ENCODE measurements at regions not wholly inside any gene's neighbourhood (a gene's known extent, or its start where the extent isn't known, plus 50 kb on each side); places are given as distances from the start of the nearest gene placed in this dataset.

- no peak for DNase-seq (ENCODE audit: low read depth in 2 of 2, low spot score in 1 of 2)
Measured at GRCh38 chr12:67582238-67582834, 66.2 kb upstream of the DYRK2 start.

- DNase-seq (ENCODE audit: low read depth in 2 of 2, low spot score in 1 of 2), result no peak
Measured at GRCh38 chr12:67582844-67583243, 65.7 kb upstream of the DYRK2 start.

GRCh38 chr12:67586951-67587350 lies 61.6 kb upstream of the DYRK2 start:
- DNase-seq (ENCODE audit: low read depth in 2 of 2, low spot score in 1 of 2), result no peak

GRCh38 chr12:67589078-67589477 lies 59.5 kb upstream of the DYRK2 start:
- no peak for DNase-seq (ENCODE audit: low read depth in 2 of 2, low spot score in 1 of 2)

DNA sequence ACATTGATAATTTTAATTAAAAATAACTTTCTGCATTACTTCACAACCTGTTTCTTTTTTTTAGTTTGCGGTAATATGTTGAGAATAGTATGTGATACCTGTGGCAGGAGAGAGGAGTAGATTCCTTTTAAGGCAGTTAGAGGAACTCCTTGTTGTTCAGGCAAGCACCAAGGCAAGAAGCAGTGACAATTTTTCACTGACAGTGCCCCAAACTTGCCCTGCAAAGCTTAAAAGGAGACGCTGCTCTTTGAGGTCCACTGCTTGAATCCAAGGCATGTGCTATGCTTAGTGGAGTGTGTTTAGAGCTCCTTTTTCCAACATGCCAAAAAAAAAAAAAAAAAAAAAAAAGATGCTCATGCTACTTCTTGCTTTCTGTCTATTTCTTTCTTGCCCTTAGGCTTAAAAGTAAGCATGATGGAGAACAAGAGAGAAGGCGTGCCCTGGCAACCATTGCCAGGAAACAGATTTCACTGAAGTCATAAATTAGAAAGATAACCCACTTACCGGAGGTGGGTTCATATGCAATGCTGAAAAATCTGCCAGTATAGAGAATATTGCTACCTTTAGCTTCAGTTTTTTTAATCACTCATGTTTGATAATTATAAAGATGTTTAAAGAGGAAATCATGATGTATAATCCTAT lies 58.3 kb upstream of the DYRK2 start:
- DNase-seq (ENCODE audit: low read depth in 2 of 2, low spot score in 1 of 2), result no peak

- no peak for DNase-seq (ENCODE audit: low read depth in 2 of 2, low spot score in 1 of 2)
Measured at GRCh38 chr12:67592228-67593011, 56.1 kb upstream of the DYRK2 start.

GRCh38 chr12:67593041-67593440 lies 55.5 kb upstream of the DYRK2 start:
- no peak for DNase-seq (ENCODE audit: low read depth in 2 of 2, low spot score in 1 of 2)

DNA sequence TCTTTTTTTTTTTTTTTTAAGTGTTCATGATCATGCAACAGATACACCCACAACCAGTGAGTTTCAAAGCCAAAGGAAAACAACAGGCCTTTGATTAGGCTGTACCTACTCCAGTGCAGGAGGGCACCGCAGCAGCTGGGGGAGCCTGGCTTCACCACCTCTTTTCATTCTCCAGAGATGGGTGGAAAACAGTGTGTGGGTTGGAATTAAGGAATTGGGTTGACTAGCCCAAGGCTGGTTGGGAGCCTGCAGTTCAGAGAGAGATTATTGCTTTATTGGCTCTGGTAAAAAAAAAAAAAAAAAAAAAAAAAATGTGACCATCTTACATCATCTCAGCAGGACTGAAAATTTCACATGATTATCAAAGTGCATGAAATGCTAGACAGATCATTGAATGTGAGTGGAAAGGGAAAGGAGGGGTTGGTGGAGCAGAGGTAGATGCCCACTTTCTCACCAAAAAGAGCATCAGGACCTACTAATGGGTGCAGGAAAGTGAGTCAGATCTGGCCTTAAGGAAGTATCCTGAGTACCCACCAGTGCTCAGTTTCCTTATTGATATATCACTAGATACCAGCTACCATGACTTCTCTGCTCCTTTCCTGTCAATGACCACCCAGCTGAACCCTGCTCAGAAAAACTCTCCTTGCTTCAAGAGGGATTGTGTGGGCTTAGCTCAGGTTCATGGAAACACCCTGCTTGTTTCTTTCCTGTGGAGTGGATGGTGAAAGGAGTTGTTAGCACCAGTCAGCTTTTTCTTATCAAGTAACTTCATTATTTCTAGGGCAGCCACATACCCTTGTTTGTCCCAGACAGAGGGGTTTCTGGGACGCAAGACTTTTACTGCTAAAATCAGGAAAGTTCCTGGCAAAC lies 54.8 kb upstream of the DYRK2 start:
- no peak for DNase-seq (ENCODE audit: low read depth in 2 of 2, low spot score in 1 of 2)

GRCh38 chr12:67594888-67595287 lies 53.7 kb upstream of the DYRK2 start:
- DNase-seq (ENCODE audit: low read depth in 2 of 2, low spot score in 1 of 2), result no peak

GRCh38 chr12:67595365-67595764 lies 53.2 kb upstream of the DYRK2 start:
- no peak for DNase-seq (ENCODE audit: low read depth in 2 of 2, low spot score in 1 of 2)

DNA sequence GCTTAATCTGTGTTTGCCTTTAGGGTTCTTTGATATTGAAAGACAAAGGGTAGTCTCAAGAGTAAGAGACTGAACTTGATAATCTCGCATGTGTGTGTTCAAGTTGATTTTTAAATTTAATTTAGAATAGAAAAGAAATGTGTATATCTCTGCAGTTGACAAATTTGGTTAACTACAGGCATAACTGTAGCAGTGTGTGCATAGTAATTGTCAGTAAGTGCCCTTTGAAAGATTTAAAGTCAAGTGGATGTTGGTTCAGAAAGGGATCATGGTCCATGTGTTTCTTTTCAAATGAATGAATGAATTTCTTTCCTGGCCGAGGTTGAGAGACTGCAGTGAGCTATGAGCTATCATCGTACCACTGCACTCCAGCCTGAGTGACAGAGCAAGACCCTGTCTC lies 49.9 kb upstream of the DYRK2 start:
- DNase-seq (ENCODE audit: low read depth in 2 of 2, low spot score in 1 of 2), result no peak
